ENCODE measurements at regions not wholly inside any gene's neighbourhood (a gene's known extent, or its start where the extent isn't known, plus 50 kb on each side); places are given as distances from the start of the nearest gene placed in this dataset.

DNA sequence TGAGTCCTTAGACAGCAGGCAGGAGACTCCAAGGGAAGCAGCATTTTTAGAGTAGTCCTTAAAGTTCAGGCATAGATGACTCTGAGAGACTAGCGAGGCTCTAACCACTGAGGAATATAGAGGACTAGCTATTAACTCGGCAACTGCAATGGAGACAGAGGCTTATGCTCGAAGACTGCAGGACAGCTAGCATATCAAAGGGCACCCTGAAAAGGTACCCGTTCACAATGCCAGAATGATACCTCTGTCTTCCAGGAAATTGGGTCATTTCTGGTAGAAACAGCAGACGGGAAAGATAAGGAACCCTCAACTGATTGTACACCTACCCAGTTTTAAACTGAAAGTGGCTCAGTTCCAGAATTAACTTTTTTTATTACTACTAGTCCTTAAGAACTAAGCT is 1204.0 kb upstream of the ZEB2 start:
- no peak for DNase-seq

- DNase-seq, result no peak
Observed at GRCh38 chr2:145721681-145722080, 1201.8 kb upstream of the ZEB2 start.

DNA sequence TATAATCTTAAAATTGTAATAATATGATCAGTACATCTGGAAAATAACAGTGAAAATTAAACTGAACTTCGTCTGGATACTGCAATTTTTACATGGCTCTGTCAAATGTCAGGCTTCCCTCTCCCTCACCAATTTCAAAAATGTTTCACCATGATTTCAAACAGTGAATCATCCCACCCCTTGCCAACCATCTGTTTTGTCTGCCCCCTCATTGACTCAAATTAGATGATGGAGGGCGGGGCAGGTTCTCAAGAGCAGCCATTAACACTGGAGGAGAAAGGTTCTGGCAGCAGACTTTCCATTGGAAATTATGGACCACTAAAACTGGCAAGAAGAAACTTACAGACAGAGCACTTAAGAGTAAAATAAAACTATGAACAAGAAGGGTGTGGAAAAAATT is 1195.7 kb upstream of the ZEB2 start:
- no peak for DNase-seq

- DNase-seq, result no peak
Observed at GRCh38 chr2:145710303-145710702, 1190.4 kb upstream of the ZEB2 start.

DNA sequence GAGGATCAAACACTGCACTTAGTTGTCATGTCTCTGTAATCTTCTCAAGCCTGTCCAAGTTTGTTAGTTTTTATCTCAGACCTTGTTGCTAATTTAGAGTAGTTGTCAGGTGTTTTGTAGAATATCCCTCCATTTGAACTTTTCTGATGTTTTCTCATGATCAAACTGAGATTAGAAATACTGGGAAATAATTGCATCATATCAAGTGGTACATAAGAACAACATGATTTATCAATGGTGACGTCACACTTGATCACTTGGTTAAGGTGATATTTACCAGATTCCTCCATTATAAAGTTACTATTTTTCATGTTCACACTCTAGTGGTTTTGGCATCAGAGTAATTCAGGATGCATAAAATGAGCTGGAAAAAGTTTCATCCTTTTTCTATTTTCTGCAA is 1182.4 kb upstream of the ZEB2 start:
- DNase-seq, result no peak

- DNase-seq, result no peak
Observed at GRCh38 chr2:145692971-145693478, 1173.1 kb upstream of the ZEB2 start.

DNA sequence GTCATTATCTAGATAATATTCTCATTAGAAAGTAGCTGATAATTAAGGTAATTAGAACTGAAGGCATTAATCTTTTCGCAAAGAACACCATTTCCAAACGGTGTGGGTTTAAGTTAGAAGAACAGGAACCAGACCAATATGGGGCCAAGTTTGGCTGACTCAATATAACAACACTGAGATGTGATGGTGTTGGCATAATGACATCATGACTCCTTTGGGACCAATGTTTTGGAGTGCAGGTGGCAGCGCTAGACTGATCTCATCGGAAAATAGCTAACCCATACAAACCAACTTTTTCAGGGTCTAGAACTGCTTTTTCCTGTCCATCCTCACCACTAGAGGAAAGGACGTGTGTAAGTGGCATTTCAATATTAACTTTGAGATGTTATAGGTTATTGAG is 1171.7 kb upstream of the ZEB2 start:
- DNase-seq, result no peak

DNA sequence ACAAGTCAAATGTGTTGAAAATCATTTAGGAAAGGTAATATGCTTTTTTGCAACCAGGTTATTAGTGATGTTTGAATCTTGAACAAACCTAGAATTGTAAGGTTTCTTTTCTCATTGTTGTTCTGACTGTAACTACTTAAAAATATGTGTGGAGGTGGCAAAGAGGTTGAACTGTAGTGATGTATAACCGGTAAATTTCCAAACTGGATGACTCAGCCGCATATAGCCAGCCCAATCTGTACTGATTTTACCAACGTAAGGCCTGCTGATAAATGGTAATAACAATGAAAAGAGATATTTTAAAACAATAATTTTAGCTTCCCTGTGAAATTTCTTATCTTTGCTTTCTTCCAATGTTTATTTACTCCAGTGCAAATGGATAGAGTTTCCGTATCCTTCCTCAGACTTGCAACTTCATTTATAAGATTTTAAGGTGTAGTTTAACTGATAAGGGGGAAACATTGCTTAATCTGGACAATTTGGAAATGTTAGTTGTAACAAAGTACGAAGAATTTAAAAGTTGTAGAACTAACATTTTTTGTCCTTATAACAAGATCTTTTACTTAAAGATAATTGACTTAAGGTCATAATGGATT is 1170.4 kb upstream of the ZEB2 start:
- no peak for DNase-seq

- no peak for DNase-seq
Observed at GRCh38 chr2:145689277-145689676, 1169.4 kb upstream of the ZEB2 start.

DNA sequence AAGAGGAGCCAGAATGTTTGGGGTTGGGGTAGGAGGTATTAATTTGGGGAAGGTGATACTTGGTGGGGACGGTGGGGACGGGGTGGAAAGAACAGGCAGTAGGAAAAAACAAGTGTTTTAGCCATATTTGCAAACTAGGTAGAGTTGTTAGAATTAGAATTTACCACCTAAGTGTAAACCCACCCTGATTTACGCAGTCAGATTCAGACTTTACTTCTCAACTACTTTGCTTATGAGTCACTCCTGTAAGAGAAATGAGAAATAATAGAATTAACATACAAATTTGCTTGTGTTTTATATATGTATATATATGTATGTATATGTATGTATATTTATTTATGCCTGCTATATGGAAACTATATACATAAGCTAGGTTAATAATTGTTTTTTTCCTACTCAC is 1168.2 kb upstream of the ZEB2 start:
- DNase-seq, result no peak

GRCh38 chr2:145687442-145688134 is 1167.7 kb upstream of the ZEB2 start:
- DNase-seq, result no peak

DNA sequence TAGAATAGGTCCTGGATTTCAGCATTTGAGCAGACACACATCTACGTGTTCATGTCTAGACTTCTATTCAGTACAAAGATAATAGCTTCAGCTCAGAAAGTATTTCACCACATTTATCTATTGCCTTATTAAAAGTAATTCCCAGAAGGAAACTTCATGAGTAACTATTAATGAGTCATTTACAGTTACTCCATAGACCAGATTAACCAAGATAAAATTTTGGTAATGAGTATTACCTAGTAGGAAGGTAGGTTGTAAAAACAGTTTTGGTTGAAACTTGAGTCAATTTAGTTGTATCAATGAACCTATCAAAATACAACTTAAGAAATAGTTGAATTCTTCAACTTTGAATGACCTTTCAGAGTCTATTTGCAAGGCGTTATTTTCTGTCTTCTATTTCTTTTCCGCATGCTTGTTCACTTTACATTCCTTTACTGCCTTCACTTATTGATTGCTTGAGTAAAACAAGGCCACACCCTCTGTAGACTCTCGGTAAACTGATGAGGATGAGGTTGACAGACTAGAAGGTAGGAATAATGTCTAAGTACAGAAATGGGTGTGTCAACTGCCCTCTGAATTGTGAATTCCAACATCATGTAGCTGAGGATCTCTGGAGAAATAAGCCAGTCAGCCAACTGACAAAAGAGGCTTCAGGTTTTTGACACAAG is 1165.6 kb upstream of the ZEB2 start:
- DNase-seq, result no peak

DNA sequence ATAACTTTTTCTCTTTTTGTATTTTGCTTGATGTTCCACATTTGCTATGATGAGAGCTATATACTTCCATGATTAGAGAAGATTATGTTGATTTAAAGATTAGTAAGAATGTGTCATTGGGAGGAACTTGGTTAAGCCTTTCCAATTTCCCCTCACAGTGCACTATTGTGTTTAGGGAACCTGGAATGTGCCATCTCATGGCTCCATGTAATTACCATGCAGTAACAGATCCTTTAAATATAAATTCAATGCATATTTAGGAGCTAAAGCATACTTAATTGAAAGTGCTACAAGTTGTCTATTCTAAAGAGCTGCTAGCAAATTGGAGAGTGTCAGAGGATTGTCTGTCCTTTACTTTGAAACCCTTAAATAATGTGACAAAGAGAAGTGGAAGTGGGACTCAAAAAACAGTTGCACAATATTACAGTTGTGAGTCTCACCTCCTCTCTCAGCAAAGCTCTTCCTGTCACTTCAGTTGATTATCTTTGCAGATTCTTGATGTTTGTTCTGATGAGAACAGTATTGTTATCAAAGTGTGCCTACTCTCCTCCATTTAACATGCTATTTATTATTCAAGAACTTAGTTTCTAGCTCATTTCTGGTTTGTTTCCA is 1162.7 kb upstream of the ZEB2 start:
- no peak for DNase-seq

GRCh38 chr2:145680276-145680675 is 1160.4 kb upstream of the ZEB2 start:
- DNase-seq, result no peak

- no peak for DNase-seq
Observed at GRCh38 chr2:145677371-145677770, 1157.5 kb upstream of the ZEB2 start.

GRCh38 chr2:145674705-145675104 is 1154.8 kb upstream of the ZEB2 start:
- no peak for DNase-seq

DNA sequence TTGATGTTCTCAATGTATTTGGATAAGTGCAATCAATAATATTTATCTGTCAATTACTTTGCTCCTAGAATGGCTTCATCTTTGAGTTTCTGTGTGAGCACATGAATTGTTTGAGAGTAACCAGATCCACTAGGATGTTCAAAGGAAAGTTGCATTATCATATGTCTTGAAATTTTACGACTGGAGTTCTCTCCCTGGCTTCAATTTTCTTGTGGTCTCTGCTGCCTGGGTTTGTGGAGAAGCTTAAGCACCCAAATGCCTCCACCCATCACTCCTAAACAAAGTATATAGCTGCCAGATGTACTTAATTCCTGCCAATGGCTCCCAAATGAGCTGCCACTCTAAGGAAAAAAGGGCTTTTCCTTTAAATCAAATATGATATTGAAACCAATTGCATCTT is 1149.4 kb upstream of the ZEB2 start:
- DNase-seq, result no peak

DNA sequence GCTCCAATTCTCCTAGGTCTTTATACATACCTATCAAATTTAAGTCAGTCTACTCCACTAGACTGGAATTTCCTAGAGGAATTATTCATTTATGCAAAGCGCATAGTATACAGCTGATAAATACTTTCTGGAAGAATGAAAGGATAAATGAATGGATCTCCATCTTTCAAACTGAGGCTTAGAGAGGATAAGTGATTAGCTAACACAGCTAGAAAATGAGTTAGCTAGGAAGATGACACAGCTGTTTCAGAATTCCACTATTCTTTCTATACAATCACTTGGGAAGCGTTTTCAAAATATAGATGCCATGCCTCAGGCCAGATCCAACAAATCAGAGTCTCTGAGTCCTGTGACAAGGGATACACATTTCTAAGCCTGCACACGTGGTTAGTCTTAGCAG is 1146.6 kb upstream of the ZEB2 start:
- no peak for DNase-seq

DNA sequence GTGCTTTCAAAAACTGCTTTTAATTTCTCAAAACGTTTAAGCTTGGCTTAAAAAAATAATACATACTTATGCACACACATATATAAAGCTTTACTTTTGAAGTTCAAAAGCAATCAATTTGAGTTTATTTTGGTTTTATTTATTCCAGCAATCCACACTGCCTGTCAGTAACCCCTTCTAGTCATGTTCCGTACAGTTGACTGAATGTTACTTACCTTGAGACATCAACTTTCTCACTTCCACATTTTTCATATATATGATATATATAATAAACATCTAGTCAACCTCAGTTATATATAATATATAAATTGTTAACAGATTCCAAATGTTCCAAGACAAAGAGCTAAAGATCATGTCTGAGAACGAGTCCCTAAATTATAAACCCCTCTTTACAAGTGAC is 1137.3 kb upstream of the ZEB2 start:
- no peak for DNase-seq

DNA sequence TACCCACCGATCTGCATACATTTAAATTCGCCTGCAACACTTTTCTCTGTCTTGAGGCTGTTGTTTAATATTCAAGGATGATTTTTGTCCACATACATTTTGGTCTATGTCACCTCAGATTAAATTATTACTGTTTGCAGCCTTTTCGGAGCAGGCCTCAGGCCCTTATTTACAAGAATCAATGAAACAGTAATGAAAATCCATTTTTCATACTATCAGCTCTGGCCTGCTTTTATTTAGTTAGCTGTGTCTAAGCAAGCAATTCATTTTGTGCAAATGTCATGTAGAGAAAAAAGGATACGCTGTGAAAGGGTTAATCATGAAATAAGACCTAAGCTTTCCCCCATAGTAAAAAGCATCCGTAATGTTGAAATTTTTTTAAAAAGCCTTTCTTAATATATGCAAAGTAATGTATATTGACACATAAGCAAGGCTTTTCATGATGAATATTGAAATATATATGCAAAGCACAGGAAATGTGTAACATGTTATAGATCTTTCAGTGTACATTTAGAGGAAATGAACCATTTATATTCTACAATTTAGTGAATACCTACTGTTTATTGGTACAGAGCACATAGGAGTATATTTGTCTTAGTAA is 1135.3 kb upstream of the ZEB2 start:
- DNase-seq, result no peak

GRCh38 chr2:145654746-145655145 is 1134.8 kb upstream of the ZEB2 start:
- DNase-seq, result no peak

DNA sequence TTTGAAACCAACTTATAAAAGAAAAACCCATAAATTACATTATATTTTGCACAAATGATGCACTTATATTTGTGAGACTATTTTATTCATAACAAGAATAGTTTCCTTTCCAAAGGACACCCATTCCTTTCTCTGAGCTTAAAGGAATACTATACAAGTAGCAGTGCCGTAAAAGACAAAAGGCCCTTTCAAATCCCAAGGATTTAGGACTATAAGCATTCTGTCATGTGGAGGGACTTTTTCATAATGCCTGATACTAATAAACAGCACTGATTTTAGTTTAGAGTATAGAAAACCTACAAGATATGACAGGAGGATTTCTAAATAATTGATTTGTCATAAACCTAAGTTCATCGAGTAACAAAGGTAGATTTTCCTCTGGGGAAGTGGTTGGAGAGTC is 1134.2 kb upstream of the ZEB2 start:
- no peak for DNase-seq

DNA sequence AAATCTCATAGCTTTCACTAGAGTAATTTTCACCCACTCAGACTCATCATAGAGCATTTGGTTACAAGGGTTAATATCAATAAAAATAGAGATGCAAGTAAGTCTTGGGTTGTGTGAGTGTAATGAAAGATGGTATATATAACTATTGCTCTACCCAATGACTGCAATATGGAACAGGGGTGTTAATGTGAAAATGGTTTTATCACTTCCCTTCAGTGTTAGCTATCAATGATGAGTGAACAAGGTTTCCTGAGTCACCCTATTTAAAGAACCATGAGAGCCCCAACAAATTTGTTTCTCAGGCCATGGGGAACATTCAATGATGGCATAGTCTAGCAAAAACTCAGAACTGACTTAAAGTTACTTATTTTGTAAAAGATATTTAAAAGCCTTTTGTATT is 1133.6 kb upstream of the ZEB2 start:
- no peak for DNase-seq
